Activated CD4-positive, CD25-positive, alpha-beta regulatory T cell (primary cell): ENCODE measurements at regions not wholly inside any gene's neighbourhood (a gene's known extent, or its start where the extent isn't known, plus 50 kb on each side); places are given as distances from the start of the nearest gene placed in this dataset.

Experiments
- DNase-seq, 4 experiments: peaks; one replicate each; lab custom pipeline; 2025; lab: John Stamatoyannopoulos, UW

DNA sequence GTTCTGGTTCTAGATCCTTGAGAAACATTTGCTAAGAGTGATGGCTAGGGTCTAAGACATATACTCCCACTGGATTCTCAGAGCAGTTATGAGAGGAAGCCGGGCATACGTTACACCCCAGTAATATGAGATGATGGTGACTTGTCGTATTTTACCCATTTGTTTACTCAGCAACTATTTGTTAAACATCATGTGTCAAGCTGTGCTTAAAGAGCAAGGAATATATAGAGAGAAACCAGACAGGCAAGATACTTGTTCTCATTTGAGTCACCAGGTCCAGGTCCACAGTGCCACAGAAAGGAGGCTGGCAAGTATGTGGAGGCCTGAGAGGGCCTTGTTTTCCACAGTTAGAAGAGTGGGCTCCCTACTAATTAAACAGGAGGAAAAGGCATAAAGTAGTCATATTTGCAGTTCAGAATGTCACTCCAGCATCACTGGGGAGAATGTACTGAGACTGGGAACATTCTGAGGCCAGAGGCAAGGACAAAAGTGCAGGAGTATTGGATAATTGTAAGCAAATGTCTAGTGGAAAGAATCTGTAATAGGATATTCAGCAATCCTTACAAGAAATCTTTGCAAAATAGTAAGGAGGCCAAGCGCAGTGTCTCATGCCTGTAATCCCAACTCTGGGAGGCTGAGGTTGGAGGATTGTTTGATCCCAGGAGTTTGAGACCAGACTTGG lies 142.2 kb downstream of the IRS2 start:
- no peak for DNase-seq

DNA sequence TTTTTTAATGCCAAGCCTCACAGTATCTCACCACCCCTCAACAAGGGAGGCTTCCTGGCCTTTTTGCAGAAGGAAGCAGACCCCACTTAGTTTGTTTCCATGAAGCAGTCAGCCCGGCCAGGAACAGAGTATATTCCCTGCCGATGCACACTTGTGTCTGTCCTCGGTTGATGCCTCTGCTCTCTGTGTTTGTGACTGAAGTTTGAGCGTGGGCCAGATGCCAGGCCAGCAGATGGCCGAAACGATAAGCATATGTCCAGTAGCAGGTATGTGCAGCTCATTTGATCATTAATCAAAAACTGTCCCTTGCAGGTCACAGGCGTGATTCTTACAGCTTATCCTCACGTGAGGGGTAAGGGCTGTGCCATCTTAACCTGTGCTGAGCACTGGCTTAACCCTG lies 144.0 kb downstream of the IRS2 start:
- DNase-seq, result no peak

DNA sequence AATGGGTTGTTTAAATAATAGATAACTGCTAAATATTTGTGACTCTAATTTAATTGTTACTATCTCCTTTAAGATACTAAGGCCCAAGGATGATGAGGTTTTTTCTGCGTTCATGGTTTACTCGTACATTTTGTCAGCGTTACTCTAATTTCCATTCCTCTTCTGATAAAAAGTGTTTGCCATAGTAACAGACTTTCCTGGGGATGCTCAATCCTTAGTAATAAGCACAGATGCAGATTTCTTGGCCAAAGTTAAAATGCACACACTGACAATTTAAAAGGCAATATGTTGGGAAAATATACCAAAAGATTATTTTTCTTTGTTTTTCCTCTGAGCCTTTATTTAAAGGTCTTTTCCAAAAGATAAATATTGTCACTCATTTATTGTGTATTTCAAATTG lies 149.6 kb downstream of the IRS2 start:
- no peak for DNase-seq

DNA sequence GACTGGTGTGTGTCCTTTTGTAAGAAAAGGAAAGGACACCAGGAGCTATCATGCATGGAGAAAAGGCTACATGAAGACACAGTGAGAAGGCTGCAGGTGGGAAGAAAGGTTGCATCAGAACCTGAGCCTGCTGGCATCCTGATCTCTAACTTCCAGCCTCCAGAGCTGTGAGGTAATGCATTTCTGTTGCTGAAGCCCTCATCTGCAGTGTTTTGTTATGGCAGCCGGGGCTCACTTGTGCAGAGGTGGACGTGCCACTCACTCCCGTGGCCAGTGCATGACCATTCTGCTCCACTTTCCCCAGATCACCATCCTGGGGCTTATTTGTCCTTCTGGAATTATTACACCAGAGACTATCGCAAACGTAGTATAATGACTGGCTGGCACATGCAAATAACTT lies 155.3 kb downstream of the IRS2 start:
- DNase-seq, result no peak

DNA sequence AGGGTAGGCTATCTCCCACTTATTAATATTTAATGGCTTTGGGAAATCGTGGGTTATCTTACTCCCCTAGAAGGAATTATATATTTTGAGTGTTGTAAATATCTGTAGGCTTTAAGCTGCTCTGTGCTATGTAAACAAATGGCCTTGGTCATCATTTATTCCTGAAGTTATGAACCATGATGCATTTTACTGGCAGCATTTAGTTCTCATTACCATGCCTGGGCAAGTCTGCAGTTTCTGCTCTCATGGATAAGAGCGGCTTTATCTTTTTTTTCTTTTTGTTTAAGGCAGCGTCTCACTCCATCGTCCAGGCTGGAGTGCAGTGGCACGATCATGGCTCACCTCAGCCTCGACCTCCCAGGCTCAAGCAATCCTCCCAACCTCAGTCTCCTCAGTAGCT lies 156.1 kb downstream of the IRS2 start:
- DNase-seq, result no peak

DNA sequence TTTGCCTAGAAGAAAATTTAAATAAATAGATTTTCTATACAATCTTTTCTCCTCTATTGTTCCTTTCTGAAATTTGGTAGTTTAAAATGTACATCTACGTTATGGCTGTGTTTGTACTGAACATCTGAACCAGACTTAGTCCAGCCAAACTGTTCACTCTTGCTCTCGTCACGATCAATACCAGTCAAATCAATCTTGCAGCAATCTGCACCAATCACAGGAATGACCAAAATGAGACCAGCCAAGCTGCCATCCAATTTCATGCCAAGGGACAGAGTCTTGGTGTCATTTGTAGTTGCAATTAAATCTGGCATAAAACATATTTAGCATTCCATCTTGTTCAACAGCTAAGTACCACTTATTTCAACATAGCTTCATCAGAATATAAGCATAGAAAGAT lies 156.6 kb downstream of the IRS2 start:
- no peak for DNase-seq

DNA sequence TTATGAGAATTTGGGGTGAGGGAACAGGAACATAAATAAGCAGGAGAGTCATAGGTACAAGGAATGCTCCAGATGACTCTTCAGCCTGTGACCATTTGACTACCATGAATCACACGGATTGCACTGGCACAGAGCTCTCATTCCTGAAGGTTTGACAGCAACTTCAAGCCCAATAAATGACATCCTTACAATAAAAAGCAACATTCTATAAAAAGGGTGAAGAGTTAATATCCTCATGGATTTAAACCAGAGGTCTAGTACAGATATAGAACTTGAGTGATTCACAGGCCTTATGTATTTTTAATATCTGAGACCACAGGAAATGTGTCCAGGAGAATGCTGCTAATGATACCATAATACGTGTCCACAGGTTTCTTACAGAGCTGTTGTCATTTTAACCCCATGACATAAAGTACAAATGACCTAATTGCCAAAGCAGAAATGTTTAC lies 158.1 kb downstream of the IRS2 start:
- no peak for DNase-seq

DNA sequence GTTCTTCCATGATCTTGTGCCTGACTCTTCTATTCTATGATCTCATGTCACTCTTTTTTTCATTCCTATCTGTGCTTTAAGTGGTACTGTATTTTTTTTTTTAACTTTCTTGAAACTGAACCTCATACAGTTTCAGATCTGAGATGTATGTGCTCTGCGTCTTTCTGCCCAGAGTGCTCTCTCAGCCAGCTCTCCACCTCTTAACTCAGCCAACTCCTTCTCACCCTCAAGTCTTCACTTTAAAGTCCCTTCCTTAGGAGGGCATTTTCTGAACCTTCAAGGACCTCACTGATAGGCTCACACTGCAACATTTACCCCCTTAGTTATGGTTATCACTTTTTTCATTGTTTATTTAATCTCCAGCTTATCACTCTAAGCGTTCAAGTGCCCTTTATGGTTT lies 158.7 kb downstream of the IRS2 start:
- DNase-seq, result no peak

DNA sequence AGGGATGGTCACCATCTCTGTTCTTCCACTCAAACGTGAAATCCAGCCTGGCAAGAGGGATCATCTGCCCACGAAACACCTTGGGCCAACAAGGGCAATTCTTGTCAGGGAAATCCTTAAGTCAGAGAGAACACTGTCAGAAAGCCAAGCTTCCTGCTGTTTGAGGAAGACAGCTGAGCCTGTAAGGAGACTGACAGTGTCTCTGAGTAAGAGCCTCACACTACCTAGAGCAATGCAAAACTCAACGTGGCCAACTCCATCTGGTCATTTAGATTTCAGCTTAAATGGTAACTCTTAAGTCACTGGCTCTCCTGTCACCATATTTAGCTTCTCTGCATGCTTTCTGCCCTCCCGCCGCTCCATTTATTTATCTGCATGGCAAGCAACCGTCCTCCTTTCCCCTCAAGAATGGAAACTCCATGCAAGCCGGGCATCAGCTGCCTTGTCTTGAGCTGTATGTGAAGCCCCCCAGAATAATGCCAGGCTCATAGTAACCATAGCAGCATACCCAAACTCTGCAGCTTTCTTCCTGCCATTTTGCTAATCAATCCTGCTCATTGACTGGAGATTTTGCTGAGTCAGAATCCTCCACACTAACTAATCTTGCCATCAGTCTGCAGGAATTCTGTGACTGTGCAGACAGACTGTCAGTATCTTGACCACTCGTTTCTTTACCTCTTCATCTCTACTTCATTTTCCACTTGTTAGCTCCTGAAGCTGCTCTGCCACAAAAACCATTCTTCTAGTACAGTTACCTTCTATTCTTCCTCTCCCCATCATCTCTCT lies 159.8 kb downstream of the IRS2 start:
- no peak for DNase-seq

DNA sequence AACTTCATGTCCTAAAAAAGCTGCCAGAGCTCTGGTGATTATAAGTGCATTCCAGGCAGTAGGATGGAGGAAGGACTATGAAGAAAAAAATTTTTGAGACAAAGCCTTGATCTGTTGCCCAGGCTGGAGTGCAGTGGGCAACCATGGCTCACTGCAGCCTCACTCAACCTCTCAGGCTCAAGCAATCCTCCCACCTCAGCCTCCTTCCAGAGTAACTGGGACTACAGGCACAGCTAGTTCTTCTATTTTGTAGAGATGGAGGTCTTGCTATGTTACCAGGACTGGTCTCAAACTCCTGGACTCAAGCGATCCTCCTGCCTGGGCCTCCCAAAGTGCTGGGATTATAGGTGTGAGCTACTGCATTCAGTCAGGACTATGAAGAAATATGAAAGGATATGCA lies 161.2 kb downstream of the IRS2 start:
- no peak for DNase-seq

DNA sequence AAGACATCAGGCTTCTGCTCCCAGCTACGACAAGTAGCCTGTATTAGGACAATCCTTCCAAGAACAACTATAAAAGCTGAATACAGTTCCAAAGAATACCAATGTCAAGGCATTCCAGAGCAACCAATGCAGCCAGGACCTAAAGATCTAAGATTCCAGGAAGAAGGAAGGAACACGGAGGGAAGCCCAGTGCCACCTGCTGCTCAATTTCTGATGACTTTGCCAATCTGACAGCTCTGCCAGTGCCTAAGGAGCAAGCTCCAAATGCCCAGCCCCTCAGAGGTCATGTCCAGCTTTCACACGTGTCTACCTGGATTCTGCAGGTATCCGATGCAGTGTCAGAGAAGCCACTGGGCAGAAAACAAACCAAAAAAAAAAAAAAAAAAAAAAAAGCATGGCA lies 164.4 kb downstream of the IRS2 start:
- DNase-seq, result no peak

DNA sequence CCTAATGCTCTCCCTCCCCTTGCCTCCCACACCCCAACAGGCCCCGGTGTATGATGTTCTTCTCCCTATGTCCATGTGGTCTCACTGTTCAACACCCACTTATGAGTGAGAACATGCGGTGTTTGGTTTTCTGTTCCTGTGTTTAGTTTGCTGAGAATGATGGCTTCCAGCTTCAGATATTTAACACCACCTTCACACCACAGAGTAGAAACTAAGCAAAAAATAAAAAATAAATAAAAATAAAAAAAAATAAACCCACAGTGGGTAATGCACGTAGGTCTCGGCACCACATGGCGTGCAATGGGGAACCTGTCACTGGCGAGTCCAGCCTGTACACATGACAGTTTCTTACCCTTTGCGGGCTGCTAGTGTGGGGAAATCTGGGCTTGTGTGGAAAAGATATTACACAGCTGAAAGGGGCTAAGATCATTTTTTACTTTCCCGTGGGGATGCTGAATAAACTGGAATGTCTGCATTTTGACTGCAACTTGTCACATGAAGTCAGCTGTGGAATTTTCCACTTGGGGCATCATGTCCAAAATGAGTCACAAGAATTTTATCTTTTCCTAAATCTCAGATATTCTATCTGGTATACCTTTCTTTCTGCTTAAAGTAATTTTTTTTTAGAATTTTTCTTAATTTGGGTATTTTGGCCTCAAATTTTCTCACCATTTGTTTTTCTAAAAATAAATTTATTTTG lies 170.5 kb downstream of the IRS2 start:
- no peak for DNase-seq

DNA sequence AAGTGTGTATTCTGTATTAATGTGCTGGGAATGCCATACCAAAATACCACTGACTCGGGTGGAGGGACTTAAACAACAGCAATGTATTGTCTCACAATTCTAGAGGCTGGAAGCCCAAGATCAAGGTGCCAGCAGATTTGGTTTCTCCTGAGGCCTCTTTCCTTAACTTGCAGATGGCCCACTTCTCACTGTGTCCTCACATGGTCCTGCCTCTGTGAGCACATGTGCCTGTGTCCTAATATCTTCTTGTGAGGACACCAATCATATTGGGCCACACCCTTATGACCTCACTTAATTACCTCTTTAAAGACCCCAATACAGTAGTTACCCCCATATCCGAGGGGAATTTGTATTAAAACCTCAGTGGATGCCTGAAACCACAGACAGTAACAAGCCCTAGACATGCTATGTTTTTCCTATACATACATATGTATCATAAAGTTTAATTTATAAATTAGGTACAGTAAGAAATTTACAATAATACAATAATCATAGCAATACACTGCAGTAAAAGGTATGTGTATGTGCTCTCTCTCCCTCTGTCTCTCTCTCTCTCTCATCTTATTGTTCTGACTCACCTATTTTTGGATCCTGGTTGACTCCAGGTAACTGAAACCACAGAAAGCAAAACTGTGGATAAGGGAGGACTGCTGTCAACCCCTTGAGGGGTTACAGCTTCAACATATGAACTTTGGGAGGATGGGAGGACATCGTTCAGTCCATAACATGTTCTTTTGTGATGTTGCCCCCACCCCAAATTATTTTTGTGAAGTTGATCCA lies 174.3 kb downstream of the IRS2 start:
- DNase-seq, result no peak

DNA sequence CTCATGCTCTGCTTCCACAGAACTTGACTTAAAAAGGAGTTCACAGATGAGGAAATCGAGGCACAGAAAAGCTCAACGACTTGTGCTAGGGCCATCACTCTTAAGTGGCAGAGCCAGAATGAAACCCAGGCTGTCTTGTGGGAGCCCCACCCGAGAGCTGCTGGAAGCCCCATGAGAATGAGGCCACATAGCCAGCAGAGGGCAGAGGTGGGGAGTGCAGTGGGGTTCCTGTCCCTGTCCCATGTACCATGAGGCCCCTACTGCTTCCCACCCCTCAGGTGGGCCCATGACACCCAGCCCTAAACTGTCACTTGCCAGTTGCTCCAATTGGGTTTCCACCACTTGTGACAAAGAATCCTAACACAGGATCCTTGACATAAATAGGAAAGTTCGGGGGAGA lies 175.9 kb downstream of the IRS2 start:
- peak in 1 of 4 experiments; percentile 2 for DNase-seq

DNA sequence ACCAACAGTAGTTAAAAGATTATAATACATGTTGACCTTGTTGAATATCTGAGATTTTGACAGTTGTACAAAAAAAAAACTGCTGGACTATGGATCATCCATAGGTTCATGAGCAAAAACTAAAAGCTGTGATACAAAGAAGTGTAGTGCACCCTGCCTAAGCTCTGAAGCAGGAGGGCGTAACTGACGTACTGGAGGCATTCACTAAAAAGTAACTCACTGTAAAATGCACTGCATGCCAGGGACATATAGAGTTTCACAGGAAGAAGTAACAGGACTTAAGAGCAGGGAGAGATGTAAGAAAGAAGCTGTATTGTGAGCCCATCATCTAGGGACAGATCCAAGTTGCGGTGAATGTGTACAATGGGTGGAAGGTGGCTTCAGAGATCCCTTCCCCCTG lies 177.9 kb downstream of the IRS2 start:
- DNase-seq, result no peak

DNA sequence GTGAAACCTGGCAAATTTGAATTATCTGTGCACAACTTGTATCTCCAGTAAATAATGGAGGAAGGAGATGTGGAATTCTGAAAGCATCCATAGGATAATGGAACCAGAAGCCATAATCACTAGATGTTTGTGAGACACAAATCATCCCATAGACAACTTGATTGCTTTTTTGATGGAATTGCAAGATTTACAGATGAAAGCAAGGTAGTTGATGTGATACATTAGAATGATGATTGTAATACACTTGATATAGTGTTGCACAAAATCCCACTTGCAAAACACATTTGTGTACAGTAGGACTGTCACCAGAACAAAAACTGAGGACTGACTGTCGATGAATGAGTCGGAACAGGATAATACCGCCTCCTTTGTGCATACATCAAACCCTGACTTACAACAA lies 178.3 kb downstream of the IRS2 start:
- DNase-seq, result no peak

DNA sequence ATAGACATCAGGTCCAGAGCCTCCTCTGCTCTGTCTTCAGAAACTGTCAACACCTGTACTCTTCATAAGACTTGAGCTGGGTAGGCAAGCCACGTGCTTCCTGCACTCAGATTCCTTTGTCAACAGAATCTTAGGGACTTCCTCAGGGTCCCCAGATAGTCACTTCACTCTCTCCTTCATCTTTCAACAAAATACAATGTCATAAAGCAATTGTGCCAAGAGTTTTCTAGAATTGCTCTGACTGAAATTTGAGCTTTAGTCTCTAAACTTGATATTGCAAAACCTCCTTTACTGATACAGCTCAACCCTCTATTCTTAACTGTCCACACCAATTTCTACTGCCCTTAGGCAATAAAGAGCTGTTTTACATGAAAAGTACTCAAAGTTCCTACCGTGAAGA lies 179.9 kb downstream of the IRS2 start:
- no peak for DNase-seq

DNA sequence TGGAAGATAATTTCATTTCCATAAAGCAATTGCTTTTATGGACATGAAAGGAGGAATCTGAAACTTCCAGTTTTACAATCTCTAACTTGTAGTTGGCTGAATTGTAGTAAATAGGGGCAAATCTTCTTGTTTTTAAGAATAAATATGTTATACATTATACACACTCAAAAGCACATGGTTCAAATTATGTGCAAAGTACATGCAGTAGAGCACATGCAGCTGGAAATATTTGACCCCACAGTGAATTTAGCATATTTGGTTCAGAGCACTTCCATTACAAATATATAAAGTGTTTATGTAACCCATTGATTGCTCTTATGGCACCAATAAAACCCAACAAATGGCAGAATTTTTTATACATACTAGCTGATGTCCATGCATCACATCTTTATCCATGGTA lies 180.5 kb downstream of the IRS2 start:
- DNase-seq, result no peak

DNA sequence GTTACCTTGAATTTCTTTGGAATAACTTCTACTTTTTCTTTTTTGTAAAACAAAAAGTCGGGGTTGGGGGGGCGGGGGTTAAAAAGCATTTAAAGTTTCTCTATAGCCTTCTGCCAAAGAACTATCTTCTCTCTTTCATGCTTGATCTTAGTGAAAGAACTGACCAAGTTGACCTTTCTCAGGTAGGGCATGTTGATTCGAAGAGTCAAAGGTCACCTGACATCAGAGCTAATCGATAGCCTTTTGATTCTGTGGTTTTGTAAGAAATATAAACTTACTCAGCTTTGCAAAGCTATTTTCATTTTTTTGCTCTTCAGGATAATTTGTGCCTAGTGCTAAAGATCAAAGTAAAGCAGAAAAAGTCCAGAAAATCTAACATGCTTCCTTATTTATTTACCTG lies 181.5 kb downstream of the IRS2 start:
- no peak for DNase-seq

DNA sequence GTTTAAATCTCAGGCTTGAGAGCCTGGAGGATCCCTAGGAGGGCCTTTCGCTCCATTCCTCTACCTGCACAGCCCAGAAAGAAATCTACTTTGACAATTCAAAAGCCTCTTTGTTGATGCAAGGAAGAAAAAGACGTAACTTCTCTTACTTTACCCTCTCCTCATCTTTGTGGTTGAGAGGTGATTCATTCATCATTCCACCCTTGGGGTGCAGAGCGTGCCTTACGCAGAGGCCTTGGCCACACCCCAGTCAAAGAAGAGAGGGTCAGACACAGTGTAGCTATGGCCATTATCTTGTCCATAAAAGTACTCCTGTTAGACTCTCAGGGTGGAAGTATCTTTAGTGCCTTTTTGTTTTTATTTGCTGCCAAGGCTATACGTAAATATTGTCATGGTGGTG lies 184.0 kb downstream of the IRS2 start:
- DNase-seq, result no peak

DNA sequence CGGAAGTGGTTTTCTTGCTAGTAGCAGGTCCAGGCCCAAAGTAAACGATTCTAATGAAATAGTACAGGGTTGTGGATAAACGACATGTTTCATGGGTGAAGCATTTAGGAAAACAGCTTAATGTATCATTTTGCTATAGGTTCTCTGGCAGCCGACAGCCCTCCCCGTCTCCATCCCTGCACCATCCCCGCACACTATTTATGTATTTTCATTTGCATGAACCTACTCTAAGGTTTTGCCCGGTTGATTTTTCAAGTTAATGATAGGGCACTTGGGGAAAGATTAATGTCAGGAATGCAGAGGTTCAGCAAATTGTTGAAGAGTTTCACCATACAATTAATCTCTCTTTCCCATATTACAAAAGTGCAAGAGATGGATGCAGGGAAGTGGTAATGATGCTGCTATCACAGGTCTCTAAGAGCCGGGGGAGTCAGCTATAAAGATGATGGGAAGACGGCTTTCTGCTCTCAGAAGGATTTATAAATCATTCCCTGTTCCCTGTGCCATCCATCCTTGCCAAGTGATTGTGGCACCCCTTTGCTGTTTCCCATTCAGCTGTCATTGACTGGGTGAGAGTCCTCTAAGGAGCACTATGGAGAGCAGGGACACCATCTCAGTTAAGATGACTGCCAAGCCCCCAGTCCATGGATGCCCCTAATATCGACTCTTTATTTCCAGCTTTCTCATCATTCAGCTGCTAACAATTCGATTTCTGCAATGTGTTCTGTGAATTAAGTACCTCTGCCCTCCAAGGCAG lies 186.3 kb downstream of the IRS2 start:
- no peak for DNase-seq

DNA sequence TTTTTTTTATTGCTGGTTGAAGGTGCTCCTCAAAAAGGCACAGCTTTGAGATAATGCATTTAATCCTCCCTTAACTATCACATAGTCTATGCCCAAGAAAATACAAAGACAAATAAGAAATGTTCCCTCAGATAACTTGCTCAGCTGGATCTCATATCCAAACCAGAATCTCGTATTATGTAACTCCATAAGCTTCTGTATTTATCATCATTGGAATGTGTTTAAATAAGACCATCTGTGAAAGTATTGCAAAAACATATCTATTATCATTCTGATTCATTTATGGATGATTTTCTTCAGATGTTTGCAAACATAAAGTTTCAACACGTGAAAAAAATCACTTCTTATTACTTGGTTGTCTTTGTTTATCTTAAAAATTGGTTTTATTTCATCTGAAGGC lies 190.9 kb downstream of the IRS2 start:
- no peak for DNase-seq
